ENCODE measurements at regions not wholly inside any gene's neighbourhood (a gene's known extent, or its start where the extent isn't known, plus 50 kb on each side); places are given as distances from the start of the nearest gene placed in this dataset.

DNA sequence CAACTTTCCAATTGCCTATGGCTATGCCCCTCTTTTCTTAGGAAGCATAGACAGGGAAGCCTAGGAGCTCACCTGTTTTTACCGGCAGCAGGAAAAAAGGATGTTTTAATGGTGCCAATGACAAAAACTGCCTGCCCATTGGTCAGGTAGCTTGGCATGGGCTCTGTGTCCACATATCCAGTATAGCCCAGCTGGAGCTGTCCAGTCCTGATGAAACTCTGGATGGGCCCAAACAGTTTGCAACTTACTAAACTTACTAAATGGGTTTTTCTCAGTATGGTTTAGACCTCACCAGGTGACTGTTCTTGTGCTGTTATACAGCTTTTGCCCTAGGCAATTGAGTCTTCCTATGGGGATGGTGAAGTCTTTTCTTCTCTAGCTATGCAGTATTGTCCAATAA lies 711.2 kb downstream of the AMY1C start:
- H3K4me3 ChIP-seq = no peak overlapping the region
- H3K9me3 ChIP-seq = peaks cover 10 to 90% (median 63%) of the 10 kb centered on the region in 8 donors
- no peaks in the 10 kb centered on the region for H3K4me1 ChIP-seq
- TF ChIP-seq POLR2A (IDR thresholded peaks at IDR 0.05) = no peak
- H3K27ac ChIP-seq = no peak overlapping the region
- intact Hi-C loops (cut with DNase I; ENCODE audit: low total_unique reads) = no loop called here
- no peak for DNase-seq
- H3K27me3 ChIP-seq (replicated peaks in 1 of 7) = no peaks in the 10 kb centered on the region
- WGBS, 5 donors = 50 to 97% (median 91%) methylated on average over 1 of the region's 1 CpG
- H3K36me3 ChIP-seq = no peaks in the 10 kb centered on the region

DNA sequence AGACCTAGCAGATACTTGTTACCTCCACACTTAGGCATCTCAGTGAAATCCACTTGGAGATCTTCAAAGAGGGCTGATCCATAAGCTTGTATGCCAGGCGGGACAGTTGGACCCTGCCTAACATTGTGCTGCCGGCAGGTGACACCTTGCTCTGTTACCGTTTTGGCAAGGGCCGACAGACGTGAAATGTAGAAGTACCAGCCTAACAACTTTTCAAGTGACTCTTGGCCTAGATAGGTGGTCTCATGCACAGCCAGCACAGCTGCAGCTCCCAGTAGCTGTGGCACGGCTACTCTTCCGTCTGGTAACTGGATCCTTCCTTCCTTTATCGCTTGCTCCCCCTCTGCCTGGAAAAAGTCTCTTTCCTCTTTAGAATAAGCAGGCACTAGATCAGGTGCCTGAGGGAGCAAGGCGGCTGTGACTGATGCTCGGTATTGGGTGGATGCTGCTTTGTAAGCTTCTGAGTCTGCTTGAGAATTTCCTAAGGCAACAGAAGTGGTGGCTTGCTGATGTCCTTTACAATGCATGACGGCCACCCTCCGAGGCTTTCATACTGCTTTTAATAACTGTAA lies 713.5 kb downstream of the AMY1C start:
- no peak overlapping the region for H3K4me3 ChIP-seq
- WGBS, 5 donors = 86 to 93% (median 90%) methylated on average over 12 of the region's 12 CpGs
- H3K9me3 ChIP-seq = peaks cover 10 to 95% (median 69%) of the 10 kb centered on the region in 8 donors
- H3K27me3 ChIP-seq (replicated peaks in 1 of 7) = no peaks in the 10 kb centered on the region
- TF ChIP-seq POLR2AphosphoS5 (IDR thresholded peaks at IDR 0.05) (no peak), POLR2A (IDR thresholded peaks at IDR 0.05) (no peak)
- TF ChIP-seq, protein P1, sequence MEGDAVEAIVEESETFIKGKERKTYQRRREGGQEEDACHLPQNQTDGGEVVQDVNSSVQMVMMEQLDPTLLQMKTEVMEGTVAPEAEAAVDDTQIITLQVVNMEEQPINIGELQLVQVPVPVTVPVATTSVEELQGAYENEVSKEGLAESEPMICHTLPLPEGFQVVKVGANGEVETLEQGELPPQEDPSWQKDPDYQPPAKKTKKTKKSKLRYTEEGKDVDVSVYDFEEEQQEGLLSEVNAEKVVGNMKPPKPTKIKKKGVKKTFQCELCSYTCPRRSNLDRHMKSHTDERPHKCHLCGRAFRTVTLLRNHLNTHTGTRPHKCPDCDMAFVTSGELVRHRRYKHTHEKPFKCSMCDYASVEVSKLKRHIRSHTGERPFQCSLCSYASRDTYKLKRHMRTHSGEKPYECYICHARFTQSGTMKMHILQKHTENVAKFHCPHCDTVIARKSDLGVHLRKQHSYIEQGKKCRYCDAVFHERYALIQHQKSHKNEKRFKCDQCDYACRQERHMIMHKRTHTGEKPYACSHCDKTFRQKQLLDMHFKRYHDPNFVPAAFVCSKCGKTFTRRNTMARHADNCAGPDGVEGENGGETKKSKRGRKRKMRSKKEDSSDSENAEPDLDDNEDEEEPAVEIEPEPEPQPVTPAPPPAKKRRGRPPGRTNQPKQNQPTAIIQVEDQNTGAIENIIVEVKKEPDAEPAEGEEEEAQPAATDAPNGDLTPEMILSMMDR (IDR thresholded peaks at IDR 0.05 in 8 of 11, conservative IDR thresholded peaks at IDR 0.05 in 3 of 11) = no peak
- intact Hi-C loops (cut with DNase I; ENCODE audit: low total_unique reads) = no loop called here
- H3K4me1 ChIP-seq = no peaks in the 10 kb centered on the region
- no peak for DNase-seq
- no peak overlapping the region for H3K27ac ChIP-seq
- no peaks in the 10 kb centered on the region for H3K36me3 ChIP-seq

DNA sequence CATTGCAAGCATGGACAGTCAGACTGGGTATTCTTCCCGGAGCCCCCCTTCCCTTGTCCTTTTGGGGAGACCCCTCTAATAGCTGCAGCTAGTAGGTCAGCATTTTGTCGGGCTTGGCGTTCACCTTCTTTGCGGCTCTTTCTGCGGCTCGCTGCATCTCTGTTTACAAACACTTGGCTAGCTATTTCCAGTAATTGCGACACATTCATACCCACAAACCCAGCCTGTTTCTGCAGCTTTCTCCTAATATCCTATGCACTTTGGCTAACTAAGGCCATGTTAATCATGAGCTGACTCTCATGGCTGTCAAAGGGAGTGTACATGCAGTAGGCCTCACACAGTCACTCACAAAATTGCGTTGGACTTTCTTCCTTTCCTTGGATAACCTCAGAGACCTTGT lies 716.4 kb downstream of the AMY1C start:
- Histone ChIP-seq H3K4me3 (no peak overlapping the region), H3K27me3 (replicated peaks in 1 of 7) (no peaks in the 10 kb centered on the region), H3K27ac (no peak overlapping the region), H3K36me3 (no peaks in the 10 kb centered on the region), H3K9me3 (peaks cover 0 to 73% (median 46%) of the 10 kb centered on the region in 8 donors), H3K4me1 (no peaks in the 10 kb centered on the region)
- intact Hi-C loops (cut with DNase I; ENCODE audit: low total_unique reads) = no loop called here
- DNase-seq = no peak
- TF ChIP-seq POLR2AphosphoS5 (IDR thresholded peaks at IDR 0.05) (no peak), POLR2A (IDR thresholded peaks at IDR 0.05) (no peak)
- TF ChIP-seq, protein P1 (IDR thresholded peaks at IDR 0.05 in 8 of 11, conservative IDR thresholded peaks at IDR 0.05 in 3 of 11) = no peak
- 88 to 95% (median 94%) methylated on average over 8 of the region's 8 CpGs for WGBS, 5 donors

DNA sequence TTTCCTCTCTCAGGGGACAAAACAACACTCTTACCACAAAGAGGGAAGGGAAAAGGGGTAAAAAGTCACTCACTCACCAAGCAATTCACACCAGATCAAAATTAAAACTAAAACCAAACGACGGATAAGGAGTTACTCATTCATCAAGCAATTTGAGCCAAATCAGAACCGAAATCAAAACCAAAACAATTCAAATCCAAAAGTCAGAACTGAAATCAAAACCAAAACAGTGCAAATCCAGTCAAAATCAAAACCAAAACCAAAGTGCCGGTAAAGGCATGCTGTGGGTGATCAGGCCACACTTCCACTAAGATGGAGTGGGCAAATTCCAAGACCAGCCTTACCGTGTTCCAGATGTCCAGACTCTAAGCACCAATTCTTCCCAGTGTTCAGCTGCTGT lies 717.9 kb downstream of the AMY1C start:
- H3K27ac ChIP-seq = no peak overlapping the region
- no peaks in the 10 kb centered on the region for H3K27me3 ChIP-seq (replicated peaks in 1 of 7)
- no peak overlapping the region for H3K4me3 ChIP-seq
- TF ChIP-seq, protein P1 (IDR thresholded peaks at IDR 0.05 in 8 of 11, conservative IDR thresholded peaks at IDR 0.05 in 3 of 11) = no peak
- TF ChIP-seq POLR2AphosphoS5 (IDR thresholded peaks at IDR 0.05) (no peak), POLR2A (IDR thresholded peaks at IDR 0.05) (no peak)
- peaks cover 0 to 62% (median 34%) of the 10 kb centered on the region in 8 donors for H3K9me3 ChIP-seq
- WGBS, 5 donors = 70 to 87% (median 74%) methylated on average over 4 to 5 of the region's 5 CpGs
- no peak for DNase-seq
- no peaks in the 10 kb centered on the region for H3K36me3 ChIP-seq
- intact Hi-C loops (cut with DNase I; ENCODE audit: low total_unique reads) = no loop called here
- no peaks in the 10 kb centered on the region for H3K4me1 ChIP-seq

DNA sequence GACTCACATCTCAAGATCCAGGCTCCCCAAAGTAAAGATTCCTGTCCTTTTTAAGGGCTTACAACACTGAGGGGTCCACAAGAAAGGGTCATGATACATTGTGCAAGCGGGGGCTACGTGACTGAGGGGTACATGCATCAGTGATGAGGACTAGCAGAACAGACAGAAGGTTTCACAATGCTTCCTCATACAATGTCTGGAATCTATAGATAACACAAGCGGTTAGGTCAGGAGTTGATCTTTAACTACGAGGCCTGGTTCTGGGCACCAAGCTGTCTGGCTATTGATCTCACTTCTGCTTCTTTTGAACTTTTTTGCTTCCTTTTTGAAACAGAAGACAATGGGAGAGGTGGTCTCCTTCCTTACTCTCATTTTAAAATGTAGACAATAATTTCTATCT lies 718.6 kb downstream of the AMY1C start:
- Histone ChIP-seq H3K27ac (no peak overlapping the region), H3K27me3 (replicated peaks in 1 of 7) (no peaks in the 10 kb centered on the region), H3K9me3 (peaks cover 0 to 55% (median 29%) of the 10 kb centered on the region in 8 donors), H3K36me3 (no peaks in the 10 kb centered on the region), H3K4me1 (no peaks in the 10 kb centered on the region), H3K4me3 (no peak overlapping the region)
- TF ChIP-seq POLR2A (IDR thresholded peaks at IDR 0.05) = no peak
- TF ChIP-seq, protein P1 (IDR thresholded peaks at IDR 0.05 in 8 of 11, conservative IDR thresholded peaks at IDR 0.05 in 3 of 11) = no peak
- TF ChIP-seq POLR2AphosphoS5 (IDR thresholded peaks at IDR 0.05) = no peak
- DNase-seq = no peak
- 67 to 84% (median 76%) methylated on average over 4 of the region's 4 CpGs for WGBS, 5 donors
- intact Hi-C loops (cut with DNase I; ENCODE audit: low total_unique reads) = no loop called here
